ENCODE measurements at regions not wholly inside any gene's neighbourhood (a gene's known extent, or its start where the extent isn't known, plus 50 kb on each side); places are given as distances from the start of the nearest gene placed in this dataset.

DNA sequence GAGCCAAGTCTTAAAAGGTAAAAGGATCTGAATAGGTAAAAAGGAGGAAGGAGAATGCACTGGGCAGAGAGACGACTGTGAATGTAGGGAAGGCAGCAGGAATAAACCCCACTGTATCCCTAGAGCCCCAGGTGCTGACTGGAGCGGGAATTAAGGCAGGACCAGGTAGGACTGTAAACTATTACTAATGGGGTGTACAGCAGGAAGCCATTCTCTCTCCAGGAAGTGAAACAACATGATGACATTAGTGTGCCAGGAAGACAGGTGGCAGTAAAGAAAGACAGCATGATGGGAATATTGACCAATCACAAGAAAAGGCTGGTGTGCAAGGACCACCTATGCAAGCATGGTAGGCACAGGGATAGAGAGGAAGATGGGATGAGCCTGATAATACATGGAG, 433.0 kb downstream of the DNAH5 start:
- no peak overlapping the region for H3K4me3 ChIP-seq
- DNase-seq = no peak

GRCh38 chr5:13510616-13511015, 433.9 kb downstream of the DNAH5 start:
- DNase-seq = no peak
- Histone ChIP-seq H3K4me3 (no peak overlapping the region), H3K27me3 (no peaks in the 10 kb centered on the region), H3K36me3 (no peaks in the 10 kb centered on the region), H3K9me3 (no peaks in the 10 kb centered on the region)

More for the DNA sequence above, 433.0 kb downstream of the DNAH5 start:
- Histone ChIP-seq H3K9me3 (no peaks in the 10 kb centered on the region), H3K27me3 (no peaks in the 10 kb centered on the region), H3K36me3 (no peaks in the 10 kb centered on the region)

DNA sequence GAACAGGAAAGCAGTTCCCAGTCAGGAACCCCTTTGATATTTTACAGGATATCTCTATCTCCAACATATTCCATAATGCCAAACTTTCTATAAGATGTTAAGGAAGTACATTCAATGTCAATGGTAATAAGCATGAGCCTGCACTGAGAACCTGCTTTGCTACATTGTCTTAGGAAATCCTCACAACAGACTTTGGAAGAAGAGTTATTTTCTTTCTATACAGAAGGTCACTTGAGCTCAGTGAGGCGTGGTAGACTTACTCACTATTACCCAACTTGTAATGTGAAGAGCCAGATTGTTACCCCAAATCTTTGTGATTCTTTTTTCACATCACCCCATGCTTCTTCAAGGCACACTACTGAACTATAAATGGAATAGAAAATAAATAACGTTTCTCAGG, 435.9 kb downstream of the DNAH5 start:
- Histone ChIP-seq H3K9me3 (no peaks in the 10 kb centered on the region), H3K4me3 (no peak overlapping the region), H3K36me3 (no peaks in the 10 kb centered on the region), H3K27me3 (no peaks in the 10 kb centered on the region)
- no peak for DNase-seq

GRCh38 chr5:13505326-13505725, 439.2 kb downstream of the DNAH5 start:
- H3K9me3 ChIP-seq = no peaks in the 10 kb centered on the region
- H3K27me3 ChIP-seq = no peaks in the 10 kb centered on the region
- no peak overlapping the region for H3K4me3 ChIP-seq
- DNase-seq = no peak
- no peaks in the 10 kb centered on the region for H3K36me3 ChIP-seq

GRCh38 chr5:13503017-13503416, 441.5 kb downstream of the DNAH5 start:
- H3K36me3 ChIP-seq = no peaks in the 10 kb centered on the region
- H3K4me3 ChIP-seq = no peak overlapping the region
- 0 out of 2 replicates have a peak, but pooled peaks cover 2% of the 10 kb centered on the region for H3K9me3 ChIP-seq
- H3K27me3 ChIP-seq = no peaks in the 10 kb centered on the region
- no peak for DNase-seq

DNA sequence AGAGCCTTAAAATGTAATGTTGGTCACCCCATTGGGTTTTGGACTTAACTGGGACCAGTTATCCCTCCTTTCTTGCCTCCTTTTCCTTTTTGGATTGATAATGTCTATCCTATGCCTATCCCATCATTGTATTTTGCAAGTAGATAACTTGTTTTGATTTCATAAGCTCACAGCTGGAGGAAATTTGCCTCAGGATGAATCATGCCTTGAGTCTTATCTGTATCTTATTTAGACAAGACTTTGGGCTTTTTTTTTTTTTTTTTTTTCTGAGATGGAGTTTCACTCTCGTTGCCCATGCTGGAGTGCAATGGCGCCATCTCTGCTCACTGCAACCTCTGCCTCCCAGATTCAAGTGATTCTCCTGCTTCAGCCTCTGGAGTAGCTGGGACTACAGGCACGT, 443.3 kb downstream of the DNAH5 start:
- no peaks in the 10 kb centered on the region for H3K27me3 ChIP-seq
- no peaks in the 10 kb centered on the region for H3K36me3 ChIP-seq
- no peak for DNase-seq
- no peak overlapping the region for H3K4me3 ChIP-seq
- 0 out of 2 replicates have a peak, but pooled peaks cover 2% of the 10 kb centered on the region for H3K9me3 ChIP-seq

DNA sequence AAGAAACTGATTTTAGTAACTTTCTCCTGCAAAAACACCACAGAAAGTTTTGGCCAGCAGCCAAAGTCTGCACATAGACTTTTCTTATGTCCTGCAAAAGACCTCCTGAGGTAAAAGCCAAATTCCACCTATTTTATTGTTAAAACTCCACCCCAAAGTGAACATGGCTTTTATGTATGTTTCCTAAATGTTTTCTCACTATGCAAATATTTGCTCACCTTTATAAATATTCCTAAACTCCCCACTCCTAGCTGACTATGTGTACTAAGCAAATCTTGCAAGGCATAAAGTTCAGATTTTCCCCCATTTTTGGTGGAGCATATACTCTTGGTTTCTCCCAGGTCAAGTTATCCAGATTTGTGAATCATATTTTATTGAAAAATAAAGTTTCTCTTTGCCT, 446.2 kb downstream of the DNAH5 start:
- DNase-seq = no peak
- Histone ChIP-seq H3K4me3 (no peak overlapping the region), H3K36me3 (no peaks in the 10 kb centered on the region), H3K27me3 (no peaks in the 10 kb centered on the region), H3K9me3 (0 out of 2 replicates have a peak, but pooled peaks cover 2% of the 10 kb centered on the region)

DNA sequence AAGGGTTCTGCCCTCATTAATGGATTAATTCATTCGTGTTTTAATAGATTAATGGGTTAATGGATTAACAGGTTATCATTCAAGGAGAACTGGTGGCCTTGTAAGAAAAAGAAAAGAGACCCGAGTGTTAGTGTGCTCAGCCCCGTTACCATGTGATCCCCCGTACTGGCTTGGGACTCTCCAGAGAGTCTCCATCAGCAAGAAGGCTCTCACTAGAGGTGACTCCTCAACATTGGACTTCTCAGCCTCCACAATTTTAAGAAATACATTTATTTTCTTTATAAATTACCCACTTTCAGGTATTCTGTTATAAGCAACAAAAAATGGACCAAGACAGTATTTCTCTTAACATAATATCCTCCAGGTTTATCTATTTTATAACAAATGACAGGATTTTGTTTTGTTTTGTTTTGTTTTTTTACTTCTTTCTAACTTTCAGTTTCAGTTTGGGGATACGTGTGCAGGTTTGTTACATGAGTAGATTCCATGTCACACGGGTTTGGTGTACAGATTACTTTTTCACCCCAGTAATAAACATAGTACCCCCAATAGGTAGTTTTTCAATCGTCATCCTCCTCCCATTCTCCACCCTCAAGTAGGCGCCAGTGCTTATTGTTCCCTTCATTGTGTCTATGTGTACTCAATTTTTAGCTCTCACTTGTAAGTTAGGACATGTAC, 456.1 kb downstream of the DNAH5 start:
- H3K36me3 ChIP-seq = no peaks in the 10 kb centered on the region
- DNase-seq = no peak
- no peaks in the 10 kb centered on the region for H3K9me3 ChIP-seq
- H3K4me3 ChIP-seq = no peak overlapping the region
- no peaks in the 10 kb centered on the region for H3K27me3 ChIP-seq

DNA sequence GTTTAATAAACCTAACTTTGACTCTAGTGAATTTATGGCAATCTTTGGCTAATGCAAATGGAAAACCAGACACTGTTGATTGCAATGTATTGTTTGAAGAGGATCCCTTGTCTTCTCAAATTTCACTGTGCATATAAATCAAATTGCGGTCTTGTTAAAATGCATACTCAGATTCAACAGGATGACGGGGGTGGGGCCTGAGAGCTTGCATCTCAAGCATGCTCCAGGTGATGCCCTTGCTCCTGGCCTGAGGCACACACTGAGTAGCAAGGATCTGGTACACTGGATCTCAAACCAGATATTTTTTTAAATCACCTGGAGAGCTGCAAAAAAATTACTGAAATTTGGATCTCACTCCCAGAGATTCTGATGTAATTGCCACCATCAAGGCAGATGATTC, 463.7 kb downstream of the DNAH5 start:
- no peaks in the 10 kb centered on the region for H3K27me3 ChIP-seq
- DNase-seq = no peak

DNA sequence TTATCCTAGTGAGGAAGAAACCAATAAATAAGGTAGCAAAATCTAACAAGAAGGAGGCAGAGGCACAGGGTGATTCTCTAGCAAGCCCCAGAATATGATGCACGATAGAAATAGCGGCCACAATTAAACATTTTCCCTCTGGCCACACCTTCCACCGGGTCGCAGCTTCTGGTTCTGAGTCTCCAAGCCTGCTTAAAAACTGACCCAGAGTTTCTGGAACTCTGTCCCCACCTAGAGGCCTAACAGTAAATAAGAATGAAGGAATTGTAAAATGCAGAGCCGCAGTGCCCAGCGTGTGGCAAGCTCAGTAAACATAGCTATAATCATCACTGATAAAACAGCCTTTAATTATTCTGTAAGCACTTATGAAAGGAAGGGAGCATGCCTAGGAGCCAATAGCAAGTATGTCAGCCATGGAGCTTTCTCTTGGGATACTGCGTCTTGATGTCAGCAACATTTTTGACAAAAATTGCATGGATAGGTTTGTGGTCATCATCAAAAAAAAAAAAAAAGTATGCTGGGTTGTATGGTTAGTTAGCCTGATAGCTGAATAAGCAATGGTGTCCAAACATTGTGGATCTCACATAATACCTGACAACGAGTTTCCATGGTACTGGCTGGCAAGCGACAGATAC, 465.5 kb downstream of the DNAH5 start:
- Histone ChIP-seq H3K27me3 (no peaks in the 10 kb centered on the region), H3K9me3 (peaks cover 2% of the 10 kb centered on the region; the same call in 1 of the 2 replicates), H3K4me3 (no peak overlapping the region), H3K36me3 (no peaks in the 10 kb centered on the region)
- peak; percentile 41 for DNase-seq

More for the DNA sequence above, 463.7 kb downstream of the DNAH5 start:
- no peak overlapping the region for H3K4me3 ChIP-seq
- no peaks in the 10 kb centered on the region; the same call in 1 of the 2 replicates for H3K9me3 ChIP-seq
- no peaks in the 10 kb centered on the region for H3K36me3 ChIP-seq

DNA sequence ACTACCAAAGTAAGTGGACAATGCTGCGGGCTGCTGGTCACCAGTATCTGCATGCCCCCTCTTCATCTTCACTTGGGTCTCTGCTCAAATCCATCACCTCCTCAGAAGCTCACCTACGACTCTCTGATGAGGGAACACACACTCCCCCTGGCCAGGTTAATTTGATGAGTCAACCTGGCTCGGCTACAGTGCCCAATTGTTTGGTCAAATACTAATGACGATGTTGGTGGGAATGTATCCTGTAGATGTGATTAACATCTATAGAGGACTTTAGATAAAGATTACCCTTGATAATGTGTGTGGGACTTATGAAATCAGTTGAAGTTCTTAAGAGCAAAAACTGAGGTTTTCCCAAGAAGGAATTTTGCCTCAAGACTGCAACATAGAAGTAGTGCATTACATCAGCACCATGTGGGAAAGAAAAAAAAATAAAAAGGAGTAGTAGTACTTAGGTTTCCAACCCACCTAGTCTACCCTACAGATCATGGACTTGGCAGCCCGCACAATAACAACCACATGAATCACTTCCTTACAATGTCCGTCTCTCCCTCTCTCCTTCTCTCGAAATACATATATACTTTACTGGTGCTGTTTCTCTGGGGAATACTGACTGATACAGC, 467.3 kb downstream of the DNAH5 start:
- peak; percentile 90 for DNase-seq
- peaks cover 2% of the 10 kb centered on the region; the same call in 1 of the 2 replicates for H3K9me3 ChIP-seq
- no peak overlapping the region for H3K4me3 ChIP-seq
- no peaks in the 10 kb centered on the region for H3K36me3 ChIP-seq
- H3K27me3 ChIP-seq = no peaks in the 10 kb centered on the region

DNA sequence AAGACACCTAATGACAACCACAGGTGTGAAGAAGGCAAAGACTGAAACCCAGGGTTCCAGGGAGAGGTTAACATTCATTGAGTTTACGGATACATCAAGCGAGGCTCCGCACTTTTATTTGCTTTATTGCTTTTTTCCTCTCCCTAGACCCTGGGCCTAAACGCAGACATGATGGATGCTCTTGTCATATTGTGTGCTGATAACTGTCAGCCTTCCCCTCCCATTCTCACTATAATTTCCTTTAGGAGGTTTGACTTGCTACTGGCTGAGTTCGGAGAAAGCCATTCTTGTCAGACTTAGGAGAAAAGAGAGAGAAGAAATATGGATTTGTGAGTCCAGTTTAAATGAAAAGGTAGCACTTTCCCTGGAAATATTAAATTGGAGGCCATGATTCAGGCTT, 471.6 kb downstream of the DNAH5 start:
- Histone ChIP-seq H3K4me3 (no peak overlapping the region), H3K9me3 (peaks cover 2% of the 10 kb centered on the region; the same call in 1 of the 2 replicates), H3K36me3 (no peaks in the 10 kb centered on the region), H3K27me3 (no peaks in the 10 kb centered on the region; the same call in 1 of the 2 replicates)
- no peak for DNase-seq

DNA sequence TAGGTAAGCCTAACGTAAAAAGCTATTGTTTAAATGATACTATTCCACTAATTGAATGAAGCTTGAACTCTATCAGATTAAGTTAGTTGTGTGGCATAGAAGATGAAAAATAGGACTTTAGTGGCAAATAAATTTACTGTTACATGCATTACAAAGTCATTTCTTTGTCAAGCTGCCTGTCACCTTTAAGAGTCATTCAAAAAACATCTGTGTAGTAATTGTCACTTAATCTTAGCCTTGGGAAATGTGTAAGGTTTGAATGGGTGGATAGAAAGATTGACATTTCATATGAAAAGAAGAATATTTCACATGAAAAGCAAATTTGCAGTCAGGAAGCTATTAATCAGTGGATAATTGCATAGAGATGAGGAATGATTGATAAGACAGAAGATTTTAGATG, 473.5 kb downstream of the DNAH5 start:
- H3K4me3 ChIP-seq = no peak overlapping the region
- H3K9me3 ChIP-seq = peaks cover 2% of the 10 kb centered on the region; the same call in 1 of the 2 replicates
- DNase-seq = no peak
- no peaks in the 10 kb centered on the region for H3K36me3 ChIP-seq
- H3K27me3 ChIP-seq = no peaks in the 10 kb centered on the region; the same call in 1 of the 2 replicates

- no peak for DNase-seq
- no peaks in the 10 kb centered on the region; the same call in 1 of the 2 replicates for H3K27me3 ChIP-seq
- H3K9me3 ChIP-seq = no peaks in the 10 kb centered on the region
- no peak overlapping the region for H3K4me3 ChIP-seq
- H3K36me3 ChIP-seq = no peaks in the 10 kb centered on the region
Measured at GRCh38 chr5:13470263-13470662, 474.2 kb downstream of the DNAH5 start.

- Histone ChIP-seq H3K27me3 (no peaks in the 10 kb centered on the region), H3K4me3 (no peak overlapping the region), H3K36me3 (no peaks in the 10 kb centered on the region), H3K9me3 (no peaks in the 10 kb centered on the region)
- no peak for DNase-seq
Measured at GRCh38 chr5:13464532-13465193, 479.8 kb downstream of the DNAH5 start.

DNA sequence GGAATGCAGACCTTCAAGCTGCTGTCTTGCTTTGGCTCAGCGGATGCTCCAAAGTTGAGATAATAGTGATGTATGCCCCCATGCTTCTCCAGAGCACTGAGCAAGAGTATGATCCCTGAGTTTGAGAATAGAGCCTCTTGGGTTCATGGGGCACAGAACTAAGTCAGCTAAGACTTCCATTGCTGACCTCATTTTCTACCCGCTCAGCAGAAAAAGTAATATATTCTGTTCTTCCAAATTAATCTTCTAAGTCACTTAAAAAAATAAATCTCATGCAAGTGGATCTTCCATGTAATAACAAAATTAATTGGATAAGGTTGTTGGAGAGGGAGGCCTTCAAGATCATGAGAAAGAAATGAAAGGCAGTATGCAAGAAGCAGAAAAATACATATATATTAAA, 483.9 kb downstream of the DNAH5 start:
- Histone ChIP-seq H3K9me3 (no peaks in the 10 kb centered on the region), H3K4me3 (no peak overlapping the region), H3K27me3 (no peaks in the 10 kb centered on the region), H3K36me3 (no peaks in the 10 kb centered on the region)
- no peak for DNase-seq

DNA sequence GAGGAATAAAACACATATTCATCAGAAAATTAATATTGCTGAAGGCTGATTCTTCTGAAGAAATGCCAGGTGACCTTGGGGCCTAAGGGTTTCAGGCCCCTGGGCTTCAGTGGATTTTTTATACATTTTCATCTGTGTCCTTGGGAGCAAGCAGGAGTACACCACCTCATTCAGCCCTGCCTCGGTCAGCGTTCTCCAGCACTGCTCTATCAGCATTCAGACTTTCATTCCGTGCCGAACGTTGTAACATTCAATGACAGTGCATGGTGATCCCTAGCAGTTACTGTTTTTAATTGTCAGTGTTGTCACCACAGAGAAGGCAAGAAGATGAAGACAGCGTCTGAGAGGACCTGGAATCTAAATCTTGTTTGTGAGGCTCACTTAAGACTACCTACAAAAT, 490.4 kb downstream of the DNAH5 start:
- no peak overlapping the region for H3K4me3 ChIP-seq
- H3K9me3 ChIP-seq = no peaks in the 10 kb centered on the region
- no peaks in the 10 kb centered on the region; the same call in none of the 2 replicates for H3K27me3 ChIP-seq
- H3K36me3 ChIP-seq = no peaks in the 10 kb centered on the region
- DNase-seq = no peak
